HFFc6 (cell line): ENCODE measurements at regions not wholly inside any gene's neighbourhood (a gene's known extent, or its start where the extent isn't known, plus 50 kb on each side); places are given as distances from the start of the nearest gene placed in this dataset.

Experiments
- DNase-seq: peaks from one replicate; pipeline ENCODE4 v3.0.0-alpha.2; 2018
- H3K27ac Mint-ChIP-seq: 2 replicates; pipeline ENCODE4 v1.8.0; 2020; ENCODE audit warnings: mild to moderate bottlenecking, mixed read lengths
- H3K27me3 Mint-ChIP-seq: 2 replicates; pipeline ENCODE4 v1.8.0; 2021; ENCODE audit warnings: mild to moderate bottlenecking, moderate library complexity, mixed read lengths; ENCODE audit not compliant: insufficient read depth
- H3K36me3 Mint-ChIP-seq: 2 replicates; pipeline ENCODE4 v1.8.0; 2021; ENCODE audit warnings: low read depth, mixed read lengths
- H3K4me1 Mint-ChIP-seq: 2 replicates; pipeline ENCODE4 v1.8.0; 2020; ENCODE audit warnings: low read depth, mixed read lengths
- H3K4me3 Mint-ChIP-seq: 2 replicates; pipeline ENCODE4 v1.8.0; 2020; ENCODE audit warnings: mild to moderate bottlenecking, moderate library complexity, mixed read lengths
- H3K9me3 Mint-ChIP-seq: 2 replicates; pipeline ENCODE4 v1.8.0; 2020; ENCODE audit warnings: mild to moderate bottlenecking, mixed read lengths
- CTCF ChIP-seq: fragments of 200-600 bp; sonication (generic); IDR thresholded peaks from 2 replicates; pipeline ENCODE4 v1.5.0; 2021; ENCODE audit warnings: antibody characterized with exemption, mild to moderate bottlenecking

DNA sequence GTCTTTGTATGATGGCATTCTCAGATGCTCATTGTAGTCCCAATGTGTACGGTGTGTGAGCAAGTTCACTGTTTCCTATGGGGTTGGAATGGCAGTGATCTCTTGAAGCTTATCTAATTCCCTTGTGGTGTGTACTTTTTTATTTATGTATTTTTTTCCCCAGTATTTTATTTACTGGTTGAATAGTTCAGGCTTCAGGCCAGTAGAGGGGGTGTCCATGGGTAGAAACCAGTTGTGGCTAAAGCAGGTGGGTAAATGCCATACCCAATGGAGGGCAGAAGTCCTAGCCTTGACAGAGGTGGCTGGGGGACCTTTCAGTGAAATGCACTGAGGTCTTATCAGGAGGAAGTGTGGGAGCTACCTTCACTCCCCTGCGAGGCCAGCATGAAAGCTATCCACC, 351.4 kb upstream of the CWC22 start:
- peak; percentile 27; the same call in 1 of the 2 replicates for TF ChIP-seq CTCF
- peaks cover 4% of the 10 kb centered on the region; the same call in 1 of the 2 replicates for H3K27me3 Mint-ChIP-seq
- no peaks in the 10 kb centered on the region for H3K9me3 Mint-ChIP-seq
- H3K4me1 Mint-ChIP-seq: no peaks in the 10 kb centered on the region
- H3K4me3 Mint-ChIP-seq: no peak overlapping the region
- no peak for DNase-seq
- no peaks in the 10 kb centered on the region for H3K36me3 Mint-ChIP-seq
- H3K27ac Mint-ChIP-seq: no peak overlapping the region

GRCh38 chr2:180356676-180357075, 349.6 kb upstream of the CWC22 start:
- Mint-ChIP-seq H3K27me3 (peaks cover 4% of the 10 kb centered on the region; the same call in 1 of the 2 replicates), H3K9me3 (no peaks in the 10 kb centered on the region), H3K36me3 (no peaks in the 10 kb centered on the region), H3K27ac (no peak overlapping the region), H3K4me1 (no peaks in the 10 kb centered on the region), H3K4me3 (no peak overlapping the region)
- no peak for DNase-seq
- TF ChIP-seq CTCF: no peak

GRCh38 chr2:180352620-180353019, 345.5 kb upstream of the CWC22 start:
- no peak overlapping the region for H3K27ac Mint-ChIP-seq
- no peak for DNase-seq

DNA sequence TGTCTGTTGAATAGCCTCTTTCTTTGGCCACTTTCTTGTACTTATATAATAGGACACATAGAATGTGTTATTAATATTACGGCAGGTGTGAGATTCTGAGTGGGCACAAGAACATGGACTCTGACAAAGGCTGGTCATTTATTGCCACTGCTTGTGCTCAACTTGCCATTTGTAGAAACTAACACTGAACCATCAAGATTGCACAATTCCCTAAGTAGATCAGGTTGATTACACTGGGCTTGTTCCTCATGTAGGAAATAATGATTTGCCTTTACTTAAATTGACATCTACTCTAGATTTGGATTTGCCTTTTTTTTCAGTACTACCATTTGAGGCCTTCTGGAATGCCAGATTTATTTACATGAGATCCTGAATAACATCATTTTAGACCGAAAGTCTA, 342.7 kb upstream of the CWC22 start:
- Mint-ChIP-seq H3K4me1 (no peaks in the 10 kb centered on the region), H3K9me3 (no peaks in the 10 kb centered on the region), H3K36me3 (no peaks in the 10 kb centered on the region), H3K27ac (no peak overlapping the region), H3K27me3 (no peaks in the 10 kb centered on the region), H3K4me3 (no peak overlapping the region)
- DNase-seq: no peak
- no peak for TF ChIP-seq CTCF

More at GRCh38 chr2:180352620-180353019, 345.5 kb upstream of the CWC22 start:
- Mint-ChIP-seq H3K4me1 (no peaks in the 10 kb centered on the region), H3K9me3 (no peaks in the 10 kb centered on the region), H3K36me3 (no peaks in the 10 kb centered on the region), H3K4me3 (no peak overlapping the region), H3K27me3 (no peaks in the 10 kb centered on the region)
- TF ChIP-seq CTCF: no peak

GRCh38 chr2:180343528-180344345, 336.6 kb upstream of the CWC22 start:
- DNase-seq: no peak
- H3K36me3 Mint-ChIP-seq: no peaks in the 10 kb centered on the region
- no peaks in the 10 kb centered on the region for H3K27me3 Mint-ChIP-seq
- no peak overlapping the region for H3K4me3 Mint-ChIP-seq
- H3K4me1 Mint-ChIP-seq: no peaks in the 10 kb centered on the region
- no peak for TF ChIP-seq CTCF
- no peak overlapping the region for H3K27ac Mint-ChIP-seq
- no peaks in the 10 kb centered on the region for H3K9me3 Mint-ChIP-seq
